HEK293T (cell line): ENCODE measurements at regions not wholly inside any gene's neighbourhood (a gene's known extent, or its start where the extent isn't known, plus 50 kb on each side); places are given as distances from the start of the nearest gene placed in this dataset.

Experiments used
- CTCF ChIA-PET: fragments of 350-600 bp; formaldehyde crosslinking; extraction: SDS; loops from one replicate; lab custom pipeline; 2021; ENCODE audit warnings: antibody characterized with exemption, inconsistent platforms; lab: Yijun Ruan, JAX
- POLR2A ChIA-PET: fragments of 350-600 bp; formaldehyde crosslinking; extraction: SDS; loops from one replicate; lab custom pipeline; 2020; ENCODE audit warnings: antibody characterized with exemption, inconsistent platforms; lab: Yijun Ruan, JAX
- DNase-seq: peaks from one replicate; pipeline ENCODE4 v3.0.0; 2012; ENCODE audit warnings: mixed read lengths; ENCODE audit errors: extremely low spot score
- ARNT ChIP-seq: fragments of 450-650 bp; IDR thresholded peaks from 2 replicates; pipeline ENCODE4 v1.6.1; 2017; ENCODE audit warnings: mild to moderate bottlenecking
- BHLHE40 ChIP-seq: fragments of 450-650 bp; IDR thresholded peaks from 2 replicates; pipeline ENCODE4 v1.6.1; 2016; ENCODE audit warnings: mild to moderate bottlenecking, moderate library complexity, borderline replicate concordance
- CTBP1 ChIP-seq: fragments of 450-650 bp; IDR thresholded peaks from 2 replicates; pipeline ENCODE4 v1.6.1; 2016; ENCODE audit warnings: borderline replicate concordance
- ELF4 ChIP-seq: fragments of 450-650 bp; IDR thresholded peaks from 2 replicates; pipeline ENCODE4 v1.6.1; 2017; ENCODE audit warnings: antibody characterized with exemption
- FOXA1 ChIP-seq: fragments of 450-650 bp; IDR thresholded peaks from 2 replicates; pipeline ENCODE4 v1.6.1; 2016; ENCODE audit warnings: mild to moderate bottlenecking
- FOXK2 ChIP-seq: fragments of 450-650 bp; IDR thresholded peaks from 2 replicates; pipeline ENCODE4 v1.6.1; 2016; ENCODE audit warnings: mild to moderate bottlenecking
- FOXM1 ChIP-seq: fragments of 450-650 bp; IDR thresholded peaks from 2 replicates; pipeline ENCODE4 v1.6.1; 2017; ENCODE audit warnings: mild to moderate bottlenecking, borderline replicate concordance
- HDGF ChIP-seq: fragments of 450-650 bp; IDR thresholded peaks from 2 replicates; pipeline ENCODE4 v1.6.1; 2017; ENCODE audit warnings: antibody characterized with exemption, borderline replicate concordance
- L3MBTL2 ChIP-seq: fragments of 450-650 bp; conservative IDR thresholded peaks from 2 replicates; pipeline ENCODE4 v1.6.1; 2016; ENCODE audit warnings: mild to moderate bottlenecking
- LEF1 ChIP-seq: fragments of 450-650 bp; IDR thresholded peaks from 2 replicates; pipeline ENCODE4 v1.6.1; 2017; ENCODE audit warnings: mild to moderate bottlenecking, borderline replicate concordance
- NFRKB ChIP-seq: fragments of 450-650 bp; IDR thresholded peaks from 2 replicates; pipeline ENCODE4 v1.6.1; 2016; ENCODE audit warnings: mild to moderate bottlenecking, moderate library complexity
- PKNOX1 ChIP-seq: fragments of 450-650 bp; IDR thresholded peaks from 2 replicates; pipeline ENCODE4 v1.6.1; 2016
- SP1 ChIP-seq: fragments of 450-650 bp; IDR thresholded peaks from 2 replicates; pipeline ENCODE4 v1.6.1; 2017
- SUZ12 ChIP-seq: fragments of 450-650 bp; IDR thresholded peaks from 2 replicates; pipeline ENCODE4 v1.6.1; 2016; ENCODE audit warnings: mild to moderate bottlenecking
- TARDBP ChIP-seq: fragments of 450-650 bp; IDR thresholded peaks from 2 replicates; pipeline ENCODE4 v1.6.1; 2016
- ZNF384 ChIP-seq: fragments of 450-650 bp; IDR thresholded peaks from 2 replicates; pipeline ENCODE4 v1.6.1; 2016

GRCh38 chr9:1759009-1759408 lies 256.1 kb upstream of the SMARCA2 start:
- TF ChIP-seq CTBP1 (no peak), ARNT (no peak), HDGF (no peak), SP1 (no peak), FOXK2 (no peak), LEF1 (no peak), BHLHE40 (no peak), TARDBP (no peak), L3MBTL2 (no peak)
- POLR2A ChIA-PET = no interaction called here
- no peak for DNase-seq
- CTCF ChIA-PET = no interaction called here

- no peak for DNase-seq
- ChIA-PET POLR2A (no interaction called here), CTCF (no interaction called here)
- TF ChIP-seq FOXK2 (no peak), PKNOX1 (no peak), ARNT (no peak), TARDBP (no peak), ELF4 (no peak), ZNF384 (no peak), NFRKB (no peak), SUZ12 (no peak), L3MBTL2 (no peak), BHLHE40 (no peak), LEF1 (no peak), FOXM1 (no peak), SP1 (no peak), FOXA1 (no peak), HDGF (no peak), CTBP1 (no peak)
Measured at GRCh38 chr9:1759771-1760300, 255.3 kb upstream of the SMARCA2 start.

GRCh38 chr9:1761807-1762206 lies 253.3 kb upstream of the SMARCA2 start:
- CTCF ChIA-PET = no interaction called here
- DNase-seq = no peak
- POLR2A ChIA-PET = no interaction called here
- no peak for TF ChIP-seq SUZ12
- TF ChIP-seq ELF4 = no peak
- no peak for TF ChIP-seq SP1
- no peak for TF ChIP-seq CTBP1
- no peak for TF ChIP-seq L3MBTL2
- no peak for TF ChIP-seq FOXA1
- no peak for TF ChIP-seq BHLHE40
- no peak for TF ChIP-seq LEF1
- no peak for TF ChIP-seq ARNT
- no peak for TF ChIP-seq NFRKB
- no peak for TF ChIP-seq PKNOX1
- TF ChIP-seq ZNF384 = no peak
- TF ChIP-seq HDGF = no peak
- no peak for TF ChIP-seq FOXM1
- TF ChIP-seq TARDBP = no peak
- no peak for TF ChIP-seq FOXK2

GRCh38 chr9:1766042-1766441 lies 249.1 kb upstream of the SMARCA2 start:
- DNase-seq = no peak
- CTCF ChIA-PET = no interaction called here
- POLR2A ChIA-PET = no interaction called here
- TF ChIP-seq L3MBTL2 = no peak
- no peak for TF ChIP-seq LEF1
- TF ChIP-seq ARNT = no peak
- no peak for TF ChIP-seq SP1
- no peak for TF ChIP-seq FOXK2
- TF ChIP-seq CTBP1 = no peak
- no peak for TF ChIP-seq ELF4
- no peak for TF ChIP-seq FOXM1
- no peak for TF ChIP-seq BHLHE40
- no peak for TF ChIP-seq PKNOX1
- TF ChIP-seq FOXA1 = no peak
- TF ChIP-seq ZNF384 = no peak
- TF ChIP-seq TARDBP = no peak
- no peak for TF ChIP-seq HDGF
- no peak for TF ChIP-seq SUZ12
- TF ChIP-seq NFRKB = no peak

- no peak for DNase-seq
- POLR2A ChIA-PET = no interaction called here
- no peak for TF ChIP-seq ARNT
- no peak for TF ChIP-seq ZNF384
- no peak for TF ChIP-seq FOXA1
- TF ChIP-seq TARDBP = no peak
- TF ChIP-seq SUZ12 = no peak
- TF ChIP-seq FOXK2 = no peak
- TF ChIP-seq ELF4 = no peak
- TF ChIP-seq HDGF = no peak
- TF ChIP-seq CTBP1 = no peak
- TF ChIP-seq BHLHE40 = no peak
- no peak for TF ChIP-seq LEF1
- no peak for TF ChIP-seq PKNOX1
- no peak for TF ChIP-seq L3MBTL2
- no peak for TF ChIP-seq FOXM1
- no peak for TF ChIP-seq NFRKB
- TF ChIP-seq SP1 = no peak
- CTCF ChIA-PET = no interaction called here
Measured at GRCh38 chr9:1768561-1768960, 246.6 kb upstream of the SMARCA2 start.

GRCh38 chr9:1771094-1771789 lies 243.9 kb upstream of the SMARCA2 start:
- ChIA-PET POLR2A (no interaction called here), CTCF (no interaction called here)
- TF ChIP-seq TARDBP (no peak), ARNT (no peak), FOXM1 (no peak), L3MBTL2 (no peak), CTBP1 (no peak), LEF1 (no peak), ELF4 (no peak), BHLHE40 (no peak), FOXK2 (no peak), HDGF (no peak), SP1 (no peak), PKNOX1 (no peak), SUZ12 (no peak), NFRKB (no peak), FOXA1 (no peak), ZNF384 (no peak)
- DNase-seq = no peak
